SK-N-SH (cell line): ENCODE measurements at regions not wholly inside any gene's neighbourhood (a gene's known extent, or its start where the extent isn't known, plus 50 kb on each side); places are given as distances from the start of the nearest gene placed in this dataset.

Source experiments
- CHD2 ChIP-seq: fragments of 150-350 bp; IDR thresholded peaks from 2 replicates; pipeline ENCODE4 v1.6.1; 2018; ENCODE audit warnings: low read length; ENCODE audit not compliant: partially characterized antibody
- CTCF ChIP-seq: fragments of 200-600 bp; sonication (generic); IDR thresholded peaks from 2 replicates; pipeline ENCODE4 v1.6.1; 2017; ENCODE audit warnings: antibody characterized with exemption, mild to moderate bottlenecking, moderate library complexity
- ELF1 ChIP-seq: IDR thresholded peaks from 2 replicates; pipeline ENCODE4 v1.4.0; 2012
- POLR2AphosphoS5 ChIP-seq: IDR thresholded peaks from 2 replicates; pipeline ENCODE4 v1.6.1; 2012; ENCODE audit warnings: low read depth, low read length
- RFX5 ChIP-seq: IDR thresholded peaks from 2 replicates; pipeline ENCODE4 v1.6.1; 2012; ENCODE audit warnings: mild to moderate bottlenecking, improper control_type of control experiment, low read length
- SMC3 ChIP-seq: IDR thresholded peaks from 2 replicates; pipeline ENCODE4 v1.6.1; 2012; ENCODE audit warnings: low read depth, low read length, improper control_type of control experiment
- TEAD4 ChIP-seq: IDR thresholded peaks from 2 replicates; pipeline ENCODE4 v1.4.0; 2012; ENCODE audit warnings: mild to moderate bottlenecking, borderline replicate concordance; ENCODE audit not compliant: insufficient read depth
- TF ChIP-seq, protein P1 (sequence below): IDR thresholded peaks from 2 replicates; pipeline ENCODE4 v1.4.0; 2012; ENCODE audit warnings: low read depth
- TF ChIP-seq, protein P2 (sequence below): IDR thresholded peaks from 2 replicates; pipeline ENCODE4; 2012
- TF ChIP-seq, protein P3 (sequence below): IDR thresholded peaks from 2 replicates; pipeline ENCODE4 v1.4.0; 2012; ENCODE audit warnings: low read depth, borderline replicate concordance
- TF ChIP-seq, protein P4 (sequence below): fragments of 150-350 bp; IDR thresholded peaks from 2 replicates; pipeline ENCODE4 v1.6.1; 2017; ENCODE audit warnings: antibody characterized with exemption, low read length, low read depth, borderline replicate concordance

GRCh38 chr1:79693441-79694114 is 687.0 kb upstream of the ADGRL4 start:
- TF ChIP-seq CTCF (no peak), SMC3 (no peak), CHD2 (no peak), POLR2AphosphoS5 (no peak), RFX5 (no peak), TEAD4 (no peak), ELF1 (no peak)
- TF ChIP-seq, protein P1, sequence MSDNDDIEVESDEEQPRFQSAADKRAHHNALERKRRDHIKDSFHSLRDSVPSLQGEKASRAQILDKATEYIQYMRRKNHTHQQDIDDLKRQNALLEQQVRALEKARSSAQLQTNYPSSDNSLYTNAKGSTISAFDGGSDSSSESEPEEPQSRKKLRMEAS = no peak
- TF ChIP-seq, protein P2, sequence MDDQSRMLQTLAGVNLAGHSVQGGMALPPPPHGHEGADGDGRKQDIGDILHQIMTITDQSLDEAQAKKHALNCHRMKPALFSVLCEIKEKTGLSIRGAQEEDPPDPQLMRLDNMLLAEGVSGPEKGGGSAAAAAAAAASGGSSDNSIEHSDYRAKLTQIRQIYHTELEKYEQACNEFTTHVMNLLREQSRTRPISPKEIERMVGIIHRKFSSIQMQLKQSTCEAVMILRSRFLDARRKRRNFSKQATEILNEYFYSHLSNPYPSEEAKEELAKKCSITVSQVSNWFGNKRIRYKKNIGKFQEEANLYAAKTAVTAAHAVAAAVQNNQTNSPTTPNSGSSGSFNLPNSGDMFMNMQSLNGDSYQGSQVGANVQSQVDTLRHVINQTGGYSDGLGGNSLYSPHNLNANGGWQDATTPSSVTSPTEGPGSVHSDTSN = no peak
- TF ChIP-seq, protein P3, sequence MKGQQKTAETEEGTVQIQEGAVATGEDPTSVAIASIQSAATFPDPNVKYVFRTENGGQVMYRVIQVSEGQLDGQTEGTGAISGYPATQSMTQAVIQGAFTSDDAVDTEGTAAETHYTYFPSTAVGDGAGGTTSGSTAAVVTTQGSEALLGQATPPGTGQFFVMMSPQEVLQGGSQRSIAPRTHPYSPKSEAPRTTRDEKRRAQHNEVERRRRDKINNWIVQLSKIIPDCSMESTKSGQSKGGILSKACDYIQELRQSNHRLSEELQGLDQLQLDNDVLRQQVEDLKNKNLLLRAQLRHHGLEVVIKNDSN = no peak
- TF ChIP-seq, protein P4, sequence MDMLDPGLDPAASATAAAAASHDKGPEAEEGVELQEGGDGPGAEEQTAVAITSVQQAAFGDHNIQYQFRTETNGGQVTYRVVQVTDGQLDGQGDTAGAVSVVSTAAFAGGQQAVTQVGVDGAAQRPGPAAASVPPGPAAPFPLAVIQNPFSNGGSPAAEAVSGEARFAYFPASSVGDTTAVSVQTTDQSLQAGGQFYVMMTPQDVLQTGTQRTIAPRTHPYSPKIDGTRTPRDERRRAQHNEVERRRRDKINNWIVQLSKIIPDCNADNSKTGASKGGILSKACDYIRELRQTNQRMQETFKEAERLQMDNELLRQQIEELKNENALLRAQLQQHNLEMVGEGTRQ = no peak
